HG02840 (cell line): ENCODE measurements at regions not wholly inside any gene's neighbourhood (a gene's known extent, or its start where the extent isn't known, plus 50 kb on each side); places are given as distances from the start of the nearest gene placed in this dataset.
"Not testable (repeated sequence)": the region's sequence is repeated elsewhere in the genome, so short reads cannot be mapped to it uniquely, and the experiment has no call there.

Experiments
- ATAC-seq: cut with Tn5 transposase; IDR thresholded peaks from one replicate; pipeline ENCODE4 v1.9.1; 2021; ENCODE audit warnings: mild to moderate bottlenecking, moderate library complexity, moderate number of reproducible peaks; ENCODE audit not compliant: unreplicated experiment, low FRiP score

DNA sequence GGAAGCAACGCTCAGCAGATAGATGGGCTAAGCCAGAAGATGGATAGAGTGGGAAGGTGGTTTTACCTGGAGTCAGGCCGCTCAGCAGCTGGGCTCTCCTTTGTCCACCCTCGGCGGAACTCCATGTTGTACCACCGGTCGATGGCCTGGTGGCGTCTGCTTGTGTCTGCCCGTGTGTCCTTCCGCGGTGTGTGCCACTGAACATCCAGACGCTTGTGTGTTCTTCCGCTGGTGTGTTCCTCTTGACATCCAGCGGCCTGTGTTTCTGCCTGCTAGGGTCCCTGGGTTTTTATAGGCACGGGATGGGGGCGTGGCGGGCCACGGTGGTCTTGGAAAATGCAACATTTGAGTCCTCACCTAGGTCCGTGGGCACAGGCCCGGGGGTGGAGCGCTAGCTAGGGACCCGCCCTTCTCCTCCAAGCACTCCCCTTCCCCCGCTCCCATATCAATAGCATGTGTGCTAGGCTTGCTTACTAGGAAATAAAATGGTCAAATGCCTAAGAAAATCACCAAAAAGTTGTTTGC, 1431.7 kb upstream of the ACVR2A start:
- no peak for ATAC-seq

DNA sequence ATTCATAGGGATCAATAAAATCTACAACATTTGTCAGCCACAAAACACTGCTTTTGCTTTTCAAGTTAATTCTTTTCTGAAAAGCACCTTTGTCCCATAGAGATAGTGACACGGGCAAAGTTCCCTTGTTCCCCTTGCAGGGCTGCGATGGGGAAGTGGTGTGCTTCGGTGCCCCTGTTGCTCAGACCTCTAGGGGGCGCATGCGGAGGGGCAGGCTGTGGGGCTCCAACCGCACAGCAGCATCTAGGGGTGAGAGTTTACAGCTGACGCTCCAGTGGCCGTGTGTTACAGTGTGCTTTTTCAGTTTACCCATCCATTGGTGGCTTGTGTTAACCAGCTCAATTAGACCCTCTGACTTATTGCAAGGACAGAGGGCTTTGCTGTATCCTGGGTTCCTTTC, 1432.2 kb upstream of the ACVR2A start:
- ATAC-seq: no peak

DNA sequence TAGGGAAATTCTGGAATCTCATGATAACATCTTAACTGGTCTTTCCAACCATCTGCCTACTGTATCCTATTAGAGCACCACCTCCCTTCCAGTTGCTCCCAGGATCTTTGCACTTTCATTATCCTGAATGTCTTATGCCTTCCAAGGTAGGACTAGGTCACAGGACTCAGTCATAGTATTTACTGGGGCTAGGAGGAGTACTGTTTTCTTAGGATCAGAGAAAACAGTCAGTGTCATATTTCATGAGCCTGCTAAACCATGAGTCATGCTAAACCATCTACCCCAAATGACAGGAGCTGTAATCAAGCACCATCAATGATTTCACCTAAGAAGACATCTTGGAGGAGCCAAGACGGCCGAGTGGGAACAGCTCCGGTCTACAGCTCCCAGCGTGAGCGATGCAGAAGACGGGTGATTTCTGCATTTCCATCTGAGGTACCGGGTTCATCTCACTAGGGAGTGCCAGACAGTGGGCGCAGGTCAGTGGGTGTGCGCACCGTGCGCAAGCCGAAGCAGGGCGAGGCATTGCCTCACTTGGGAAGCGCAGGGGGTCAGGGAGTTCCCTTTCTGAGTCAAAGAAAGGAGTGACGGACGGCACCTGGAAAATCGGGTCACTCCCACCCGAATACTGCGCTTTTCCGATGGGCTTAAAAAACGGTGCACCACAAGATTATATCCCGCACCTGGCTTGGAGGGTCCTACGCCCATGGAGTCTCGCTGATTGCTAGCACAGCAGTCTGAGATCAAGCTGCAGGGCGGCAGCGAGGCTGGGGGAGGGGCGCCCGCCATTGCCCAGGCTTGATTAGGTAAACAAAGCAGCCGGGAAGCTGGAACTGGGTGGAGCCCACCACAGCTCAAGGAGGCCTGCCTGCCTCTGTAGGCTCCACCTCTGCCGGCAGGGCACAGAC, 1439.2 kb upstream of the ACVR2A start:
- not testable (repeated sequence) for ATAC-seq

DNA sequence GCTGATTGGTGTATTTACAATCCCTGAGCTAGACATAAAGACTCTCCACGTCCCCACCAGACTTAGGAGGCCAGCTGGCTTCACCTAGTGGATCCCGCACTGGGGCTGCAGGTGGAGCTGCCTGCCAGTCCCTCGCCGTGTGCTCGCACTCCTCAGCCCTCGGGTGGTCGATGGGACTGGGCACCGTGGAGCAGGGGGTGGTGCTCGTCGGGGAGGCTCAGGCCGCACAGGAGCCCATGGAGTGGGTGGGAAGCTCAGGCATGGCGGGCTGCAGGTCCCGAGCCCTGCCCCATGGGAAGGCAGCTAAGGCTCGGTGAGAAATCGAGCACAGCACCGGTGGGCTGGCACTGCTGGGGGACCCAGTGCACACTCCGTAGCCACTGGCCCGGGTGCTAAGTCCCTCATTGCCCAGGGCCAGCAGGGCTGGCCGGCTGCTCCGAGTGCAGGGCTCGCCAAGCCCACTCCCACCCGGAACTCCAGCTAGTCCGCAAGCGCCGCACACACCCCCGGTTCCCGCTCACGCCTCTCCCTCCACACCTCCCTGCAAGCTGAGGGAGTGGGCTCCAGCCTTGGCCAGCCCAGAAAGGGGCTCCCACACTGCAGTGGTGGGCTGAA, 1441.2 kb upstream of the ACVR2A start:
- ATAC-seq: not testable (repeated sequence)

DNA sequence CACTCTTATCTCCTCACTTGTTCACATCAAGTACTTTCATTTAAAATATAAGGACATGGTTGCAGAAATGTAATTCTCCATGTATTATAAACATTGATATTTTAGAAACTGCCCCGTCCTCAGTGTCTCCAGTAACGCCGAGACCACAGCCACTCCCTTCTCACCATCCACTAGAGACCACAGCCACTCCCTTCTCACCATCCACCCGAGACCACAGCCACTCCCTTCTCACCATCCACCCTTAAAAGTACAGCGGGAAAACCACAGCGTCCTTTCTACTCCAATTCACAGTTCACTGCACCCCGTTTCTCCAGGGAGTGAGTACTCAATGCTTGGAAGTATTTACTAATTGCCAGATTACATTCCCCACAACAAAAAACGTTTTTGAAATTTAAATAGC, 1452.2 kb upstream of the ACVR2A start:
- no peak for ATAC-seq

DNA sequence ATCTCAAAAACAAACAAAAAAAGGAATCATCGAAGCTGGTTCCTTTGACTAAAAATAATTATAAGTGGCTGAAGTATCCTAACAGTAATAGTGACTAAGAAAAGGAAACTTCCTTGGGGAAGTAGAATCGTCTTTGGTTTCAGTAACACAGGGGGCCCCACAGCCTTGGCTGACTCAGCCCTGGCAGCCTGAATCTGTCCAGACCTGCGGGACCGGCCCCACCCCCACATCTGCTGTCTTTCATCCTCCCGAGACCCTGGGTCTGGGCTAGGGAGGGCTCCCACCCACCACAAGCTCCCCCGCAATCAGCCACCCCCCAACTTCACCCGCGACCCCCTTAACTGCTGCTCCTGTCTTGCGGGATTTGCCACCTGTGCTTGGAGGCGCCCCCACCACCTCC, 1452.6 kb upstream of the ACVR2A start:
- ATAC-seq: no peak

DNA sequence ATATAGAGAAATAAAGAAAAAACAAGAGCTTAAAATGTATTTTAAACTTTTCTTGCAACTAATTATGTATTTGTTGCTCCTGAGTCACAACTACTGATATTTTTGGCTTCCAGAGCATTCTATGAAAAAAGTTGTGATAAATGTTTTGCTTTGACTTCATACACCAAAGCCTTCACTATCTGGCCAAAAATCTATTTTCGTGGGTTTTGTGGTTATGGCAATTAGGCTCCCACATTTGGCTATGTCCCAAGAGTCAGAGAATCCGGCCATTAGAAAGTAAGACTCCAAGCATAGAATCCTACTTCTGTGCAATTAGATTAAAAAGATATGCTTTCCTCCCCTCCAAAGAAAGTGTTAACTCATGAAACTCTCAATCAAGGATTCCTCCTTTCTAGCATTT, 1456.1 kb upstream of the ACVR2A start:
- ATAC-seq: no peak

DNA sequence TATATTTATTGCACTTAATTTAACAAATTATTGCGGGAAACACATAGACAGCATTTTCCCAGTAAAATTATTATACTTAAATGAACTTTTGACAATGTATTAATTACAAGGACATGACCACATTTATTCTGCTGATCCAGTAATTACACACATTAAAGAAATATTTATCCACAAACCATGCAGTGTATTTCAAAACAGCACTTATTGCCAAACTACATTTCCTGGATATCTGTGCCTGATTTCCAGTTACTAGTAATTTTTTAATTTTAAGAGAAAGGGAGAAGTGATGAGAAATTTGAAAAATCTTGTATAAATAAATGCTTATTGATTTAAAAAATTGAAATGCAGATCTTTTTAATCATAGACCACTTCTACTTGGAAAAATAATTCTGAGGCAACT, 1458.7 kb upstream of the ACVR2A start:
- no peak for ATAC-seq

DNA sequence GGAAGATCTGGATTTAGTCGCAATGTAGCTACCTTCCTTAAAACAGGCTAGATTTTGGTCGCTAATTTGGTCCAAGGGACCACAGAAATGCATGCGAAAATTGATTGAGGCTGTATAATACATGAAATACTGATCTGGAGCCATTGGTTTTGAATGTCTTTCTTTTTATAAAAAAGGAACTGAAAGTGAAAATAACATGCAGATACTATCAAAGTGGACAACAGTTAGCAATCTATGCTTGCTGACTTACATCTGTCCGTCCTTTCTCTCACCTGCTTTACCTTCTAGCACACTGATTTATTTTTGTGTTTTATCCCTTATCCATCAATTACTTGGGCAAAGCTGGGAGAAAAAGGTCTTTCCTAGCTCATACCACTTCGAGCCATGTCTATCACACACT, 1459.8 kb upstream of the ACVR2A start:
- no peak for ATAC-seq

DNA sequence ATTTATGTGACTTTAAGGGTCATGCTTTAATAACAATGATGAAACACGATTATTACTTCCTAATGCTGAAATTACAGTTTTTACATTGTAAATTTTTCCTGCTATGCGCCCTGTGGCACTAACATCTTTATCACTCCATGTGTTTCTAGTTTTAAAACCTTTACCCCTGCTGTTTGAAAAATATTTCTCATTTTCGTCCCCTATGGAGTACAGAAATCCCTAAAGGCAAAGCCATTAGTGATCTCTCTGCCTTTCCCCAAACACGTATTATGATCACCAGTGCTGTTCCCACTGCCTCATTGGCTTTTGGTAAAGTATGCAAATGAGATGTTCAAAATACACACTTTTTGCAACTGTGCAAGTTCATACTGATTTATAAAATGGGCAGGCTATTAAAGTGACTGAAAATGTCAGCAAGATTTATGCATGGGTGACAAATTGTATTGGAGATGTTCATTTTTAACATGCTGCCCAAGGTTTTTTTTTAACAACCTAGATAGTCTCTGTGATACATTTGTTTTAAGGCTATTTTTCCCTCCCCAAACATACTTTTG, 1468.2 kb upstream of the ACVR2A start:
- ATAC-seq: no peak

DNA sequence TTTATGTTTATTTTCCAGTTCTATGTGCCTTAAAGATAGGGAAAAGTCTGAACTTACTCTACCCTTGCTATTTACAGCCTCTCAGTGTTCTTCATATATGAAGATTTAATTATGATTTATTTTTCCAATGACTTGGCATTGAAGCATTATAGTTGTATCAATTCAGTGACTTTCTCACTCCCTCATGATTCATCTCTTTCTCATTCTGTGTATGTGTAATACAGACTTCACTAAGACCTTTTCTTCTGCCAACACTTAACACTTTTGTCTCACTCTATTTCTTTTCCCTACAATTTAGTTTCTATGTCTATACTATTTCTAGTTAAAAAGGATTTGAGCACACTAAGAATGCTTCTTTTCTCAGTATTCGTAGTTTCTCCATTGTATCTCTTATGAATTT, 1470.3 kb upstream of the ACVR2A start:
- ATAC-seq: no peak

DNA sequence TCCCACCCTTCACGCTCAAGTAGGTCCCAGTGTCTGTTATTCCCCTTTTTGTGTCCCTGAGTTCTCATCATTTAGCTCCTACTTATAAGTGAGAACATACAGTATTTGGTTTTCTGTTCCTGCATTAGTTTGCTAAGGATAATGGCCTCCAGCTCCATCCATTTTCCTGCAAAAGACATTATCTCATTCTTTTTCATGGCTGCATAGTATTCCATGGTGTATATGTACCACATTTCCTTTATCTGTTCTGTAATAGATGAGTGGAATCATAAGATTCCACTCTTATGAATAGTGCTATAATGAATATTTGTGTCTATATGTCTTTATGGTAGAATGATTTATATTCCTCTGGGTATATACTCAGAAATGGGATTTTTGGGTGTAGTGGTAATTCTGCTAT, 1473.5 kb upstream of the ACVR2A start:
- not testable (repeated sequence) for ATAC-seq

DNA sequence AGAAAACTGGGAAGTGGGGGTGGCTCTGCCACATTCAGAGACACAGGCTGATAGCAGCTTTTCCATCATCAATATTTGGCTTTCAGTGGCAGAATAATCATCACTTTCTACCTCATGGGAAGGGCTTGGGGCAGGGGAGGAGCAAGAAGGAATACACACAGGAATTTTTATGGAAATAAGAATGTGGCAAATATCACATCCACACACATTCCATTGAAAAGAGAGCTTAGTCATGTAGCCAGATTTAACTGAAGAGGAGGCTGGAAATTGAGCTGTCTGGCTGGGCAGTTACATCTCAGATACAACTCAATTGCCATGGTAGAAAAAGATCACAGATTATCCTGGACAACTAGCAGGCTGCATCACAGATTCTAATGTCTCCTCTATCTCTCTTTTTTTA, 1474.0 kb upstream of the ACVR2A start:
- ATAC-seq: no peak

DNA sequence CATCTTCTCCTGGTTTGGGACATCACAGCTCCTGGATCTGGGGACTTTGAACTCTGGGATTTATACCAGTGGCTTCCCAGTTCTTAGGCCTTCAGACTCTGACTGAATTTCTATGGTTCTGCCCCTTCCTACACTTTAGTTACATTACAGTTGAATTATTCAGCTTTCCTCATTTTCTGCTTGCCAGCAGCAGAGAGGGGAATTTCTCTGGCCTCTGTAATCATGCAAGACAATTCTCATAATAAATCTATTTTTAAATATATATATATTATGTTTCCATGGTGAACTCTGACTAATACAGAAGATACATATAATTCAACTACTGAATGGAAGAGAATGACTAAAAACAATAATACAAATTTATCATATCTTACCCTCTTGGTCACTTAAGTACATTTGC, 1478.6 kb upstream of the ACVR2A start:
- ATAC-seq: no peak

DNA sequence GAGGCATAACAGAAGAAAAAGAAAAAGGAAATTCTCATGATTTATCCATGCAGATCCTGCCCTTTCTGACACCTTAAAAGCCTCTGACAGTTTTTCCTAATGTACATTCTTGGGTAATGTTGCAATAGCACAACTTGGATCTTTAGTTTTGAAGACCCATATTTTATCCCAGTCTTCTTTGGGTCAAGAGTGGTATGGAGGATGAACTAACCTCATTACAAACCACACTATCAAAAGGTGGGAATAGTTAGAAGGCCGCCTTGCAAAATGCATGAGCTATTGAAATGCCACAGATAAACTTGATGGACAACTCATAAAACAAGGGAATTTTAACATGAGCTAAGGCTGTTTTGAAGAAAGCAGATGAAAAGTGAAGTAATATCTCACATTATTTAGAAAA, 1479.8 kb upstream of the ACVR2A start:
- ATAC-seq: no peak

DNA sequence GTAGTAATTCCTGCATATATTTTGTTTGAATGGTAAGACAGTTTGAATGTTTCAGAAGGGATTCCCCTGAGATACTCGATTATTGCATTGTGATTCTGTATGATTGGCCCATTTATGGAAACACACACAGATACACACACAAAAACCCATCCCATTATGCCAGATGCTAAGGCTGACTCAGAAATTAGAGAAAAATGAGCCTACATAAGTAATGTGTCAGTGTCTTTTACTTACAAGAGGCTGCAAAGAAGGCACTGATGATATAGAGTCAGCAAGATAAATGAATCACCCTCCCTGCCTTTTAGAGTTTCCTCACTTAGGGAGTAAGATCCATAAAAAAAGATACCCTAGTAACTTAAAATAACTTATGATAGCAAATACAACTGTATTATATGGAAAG, 1481.1 kb upstream of the ACVR2A start:
- ATAC-seq: no peak

DNA sequence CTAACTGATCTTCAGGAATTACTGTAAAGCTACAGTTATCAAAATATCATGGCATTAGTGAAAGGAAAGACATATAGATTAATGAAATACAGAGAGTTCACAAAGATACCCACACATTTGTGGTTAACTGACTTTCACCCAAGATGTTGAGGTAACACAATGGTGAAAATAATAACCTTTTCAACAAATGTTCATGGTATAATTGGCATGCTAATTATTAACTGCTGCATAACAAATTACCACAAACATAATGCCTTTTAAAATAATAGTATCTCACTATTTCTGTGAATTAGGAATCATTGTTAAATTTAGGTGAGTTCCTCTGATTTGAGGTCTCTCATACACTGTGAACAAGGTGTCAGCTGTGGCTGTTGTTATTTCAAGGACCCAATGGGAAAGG, 1493.1 kb upstream of the ACVR2A start:
- no peak for ATAC-seq

DNA sequence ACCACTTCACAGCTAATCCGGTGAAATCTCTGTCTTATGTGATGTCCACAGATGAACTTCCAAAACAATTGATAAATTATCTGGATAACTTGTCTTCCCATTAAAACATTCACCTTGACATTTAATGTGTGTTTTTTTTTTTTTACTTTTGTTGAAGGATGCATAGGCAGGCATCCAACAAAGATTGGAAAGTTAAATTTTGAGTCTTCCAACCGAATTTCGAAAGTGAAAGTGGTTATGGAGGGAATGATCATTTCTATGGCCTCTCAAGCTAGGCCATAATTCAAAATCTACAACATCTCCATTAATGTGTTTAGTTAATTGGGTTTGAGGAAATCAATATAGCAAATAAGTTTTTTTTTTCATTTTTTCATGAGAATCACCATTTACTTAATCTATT, 1495.5 kb upstream of the ACVR2A start:
- no peak for ATAC-seq

DNA sequence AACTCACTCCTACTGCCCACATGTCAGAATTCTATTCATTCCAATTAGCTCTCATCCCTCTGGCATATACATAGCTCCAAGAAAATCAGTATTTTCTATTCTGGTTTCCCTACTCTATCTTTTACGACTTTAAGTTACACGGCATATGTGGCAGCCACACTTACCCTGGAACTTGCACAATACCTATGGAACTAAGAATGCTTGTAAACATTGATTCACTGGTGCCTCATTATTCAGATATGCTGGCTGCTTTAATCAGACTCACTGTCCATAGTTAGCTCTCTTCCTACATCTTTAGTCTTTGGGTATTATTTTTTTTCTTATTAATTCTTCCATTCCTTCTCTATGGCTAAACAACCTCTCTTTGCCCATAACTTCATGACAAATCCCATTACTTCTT, 1519.9 kb upstream of the ACVR2A start:
- ATAC-seq: no peak

DNA sequence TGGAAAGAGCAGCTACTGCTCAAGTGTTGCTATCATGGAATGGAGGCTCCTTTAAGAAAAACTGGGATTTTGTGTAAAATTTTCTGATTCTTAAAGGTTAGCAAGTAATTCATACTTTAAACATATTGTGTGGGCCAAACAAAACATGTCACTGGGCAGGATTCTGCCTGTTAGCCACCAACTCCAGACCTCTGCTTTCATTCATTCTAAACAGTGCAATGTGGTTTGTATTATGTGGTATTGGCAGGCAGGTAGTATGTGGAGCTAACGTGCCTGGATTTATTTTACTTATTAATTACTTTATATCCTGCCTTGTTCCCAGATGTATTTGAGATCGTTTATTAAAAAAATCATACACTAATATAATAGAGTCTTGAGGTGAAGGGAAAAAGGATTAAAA, 1521.3 kb upstream of the ACVR2A start:
- no peak for ATAC-seq

DNA sequence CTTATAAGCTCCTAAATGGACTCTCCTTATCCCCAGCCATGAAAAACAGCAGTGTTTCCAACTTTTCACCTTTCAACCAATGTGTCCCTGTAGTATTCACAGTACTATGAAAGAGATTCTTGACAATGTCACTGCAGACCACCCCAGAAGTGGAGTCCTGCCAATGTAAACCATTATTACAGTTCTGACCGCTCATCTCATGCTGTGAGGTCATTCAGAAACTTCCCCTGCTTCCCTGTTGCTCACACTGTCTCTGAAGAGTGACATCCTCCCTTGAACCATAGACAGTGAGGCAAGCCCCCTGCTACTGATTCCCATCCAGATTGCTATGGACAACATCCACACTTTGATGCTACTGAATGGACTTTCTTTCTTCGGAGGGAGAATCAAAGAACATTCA, 1523.7 kb upstream of the ACVR2A start:
- ATAC-seq: no peak

DNA sequence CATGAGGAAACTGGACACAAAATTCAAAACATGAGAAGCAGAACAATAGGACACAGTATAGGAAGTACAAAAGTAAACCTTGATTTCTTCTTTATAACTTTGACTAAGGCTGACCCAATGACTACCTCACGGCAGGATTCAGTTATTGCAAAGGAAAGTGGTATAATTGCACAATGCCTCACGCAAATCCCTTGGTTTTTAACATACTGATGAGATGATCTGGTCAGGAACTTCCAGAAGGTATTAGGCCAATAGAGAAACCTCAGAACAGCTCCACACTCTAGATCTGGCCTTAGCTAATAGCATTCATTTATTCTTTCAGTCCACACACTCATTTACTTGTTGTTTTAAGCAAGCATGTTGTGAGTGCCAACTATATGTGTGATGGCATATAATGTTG, 1526.9 kb upstream of the ACVR2A start:
- no peak for ATAC-seq
